Neural cell (in vitro differentiated cells): ENCODE measurements at regions not wholly inside any gene's neighbourhood (a gene's known extent, or its start where the extent isn't known, plus 50 kb on each side); places are given as distances from the start of the nearest gene placed in this dataset.
A peak's percentile ranks its signal among the peaks of the same experiment; 100 is the strongest.

ENCODE experiments used
- H2AFZ ChIP-seq: fragments of 200-600, 300-800 bp; sonication (generic), shearing (Covaris generic); 2 replicates; pipeline ENCODE4 v1.6.0; 2014; ENCODE audit warnings: low read depth, mild to moderate bottlenecking, antibody characterized with exemption, low read length, moderate library complexity
- H3F3A ChIP-seq: fragments of 200-600 bp; shearing (Covaris generic); 2 replicates; pipeline ENCODE4 v1.6.1; 2016; ENCODE audit warnings: mild to moderate bottlenecking, moderate library complexity, mixed read lengths, antibody characterized with exemption, low read length; ENCODE audit not compliant: insufficient read depth, poor library complexity, severe bottlenecking
- H3K27ac ChIP-seq: fragments of 200-600, 300-800 bp; sonication (generic), shearing (Covaris generic); 2 replicates; pipeline ENCODE4 v1.5.1; 2014; ENCODE audit warnings: mild to moderate bottlenecking, low read length, moderate library complexity
- H3K27me3 ChIP-seq: fragments of 300-800, 200-600 bp; sonication (generic), shearing (Covaris generic); 2 replicates; pipeline ENCODE4 v1.6.0; 2014; ENCODE audit warnings: mild to moderate bottlenecking, low read depth, low read length, moderate library complexity; ENCODE audit not compliant: insufficient read depth
- H3K36me3 ChIP-seq: fragments of 300-800, 200-600 bp; sonication (generic), shearing (Covaris generic); 2 replicates; pipeline ENCODE4 v1.5.1; 2014; ENCODE audit warnings: mild to moderate bottlenecking, antibody characterized with exemption, low read length, moderate library complexity; ENCODE audit not compliant: insufficient read depth
- H3K4me2 ChIP-seq: fragments of 300-800, 200-600 bp; sonication (generic), shearing (Covaris generic); 2 replicates; pipeline ENCODE4 v1.6.0; 2014; ENCODE audit warnings: mild to moderate bottlenecking, low read length
- H3K4me3 ChIP-seq: fragments of 300-800, 200-600 bp; sonication (generic), shearing (Covaris generic); 2 replicates; pipeline ENCODE4 v1.5.1; 2014; ENCODE audit warnings: mild to moderate bottlenecking, low read length, moderate library complexity
- H3K79me2 ChIP-seq: fragments of 200-600 bp; shearing (Covaris generic); replicated peaks from 2 replicates; pipeline ENCODE4 v1.6.0; 2014; ENCODE audit warnings: mild to moderate bottlenecking, low read length, moderate library complexity; ENCODE audit not compliant: insufficient read depth
- H3K9ac ChIP-seq: fragments of 300-800, 200-600 bp; sonication (generic), shearing (Covaris generic); 2 replicates; pipeline ENCODE4 v1.6.1; 2016; ENCODE audit warnings: mild to moderate bottlenecking, low read length, mixed read lengths
- H3K9me2 ChIP-seq: fragments of 200-600 bp; shearing (Covaris generic); 2 replicates; pipeline ENCODE4 v1.6.1; 2016; ENCODE audit warnings: mild to moderate bottlenecking, low read length, mixed read lengths; ENCODE audit not compliant: insufficient read depth
- H3K9me3 ChIP-seq: fragments of 200-600, 300-800 bp; sonication (generic), shearing (Covaris generic); 2 replicates; pipeline ENCODE4 v1.6.1; 2016; ENCODE audit warnings: mild to moderate bottlenecking, mixed run types, low read length, moderate library complexity, mixed read lengths
- H4K20me1 ChIP-seq: fragments of 200-600 bp; shearing (Covaris generic); 2 replicates; pipeline ENCODE4 v1.6.1; 2016; ENCODE audit warnings: mild to moderate bottlenecking, mixed run types; ENCODE audit not compliant: insufficient read depth
- EP300 ChIP-seq: fragments of 450-650 bp; conservative IDR thresholded peaks from 2 replicates; pipeline ENCODE4 v1.6.1; 2014; ENCODE audit warnings: antibody characterized with exemption, mild to moderate bottlenecking, moderate library complexity; ENCODE audit not compliant: poor library complexity, severe bottlenecking
- EZH2 ChIP-seq: fragments of 200-600, 300-800 bp; shearing (Covaris generic), sonication (generic); IDR thresholded peaks from 2 replicates; pipeline ENCODE4 v1.6.1; 2014; ENCODE audit warnings: antibody characterized with exemption, low read length, borderline replicate concordance, mild to moderate bottlenecking; ENCODE audit not compliant: insufficient read depth, poor library complexity, severe bottlenecking
- MXI1 ChIP-seq: fragments of 450-650 bp; conservative IDR thresholded peaks from 2 replicates; pipeline ENCODE4 v1.6.1; 2014; ENCODE audit warnings: antibody characterized with exemption, mild to moderate bottlenecking; ENCODE audit not compliant: poor library complexity, severe bottlenecking
- POLR2AphosphoS5 ChIP-seq: IDR thresholded peaks from 2 replicates; pipeline ENCODE4 v1.6.1; 2012
- RAD21 ChIP-seq: fragments of 450-650 bp; conservative IDR thresholded peaks from 2 replicates; pipeline ENCODE4 v1.6.1; 2014; ENCODE audit warnings: antibody characterized with exemption, mild to moderate bottlenecking, moderate library complexity
- SMC3 ChIP-seq: fragments of 450-650 bp; conservative IDR thresholded peaks from 2 replicates; pipeline ENCODE4 v1.6.1; 2014; ENCODE audit warnings: antibody characterized with exemption, mild to moderate bottlenecking, moderate library complexity; ENCODE audit not compliant: poor library complexity
- TAF1 ChIP-seq: IDR thresholded peaks from 2 replicates; pipeline ENCODE4 v1.6.1; 2012; ENCODE audit warnings: low read depth
- TF ChIP-seq, protein P1 (sequence below): IDR thresholded peaks from 2 replicates; pipeline ENCODE4 v1.6.1; 2012; ENCODE audit warnings: borderline replicate concordance
- TF ChIP-seq, protein P2 (sequence below): fragments of 450-650 bp; IDR thresholded peaks from 2 replicates; pipeline ENCODE4 v1.5.1; 2014; ENCODE audit warnings: antibody characterized with exemption, mild to moderate bottlenecking, moderate library complexity; ENCODE audit not compliant: poor library complexity, severe bottlenecking

DNA sequence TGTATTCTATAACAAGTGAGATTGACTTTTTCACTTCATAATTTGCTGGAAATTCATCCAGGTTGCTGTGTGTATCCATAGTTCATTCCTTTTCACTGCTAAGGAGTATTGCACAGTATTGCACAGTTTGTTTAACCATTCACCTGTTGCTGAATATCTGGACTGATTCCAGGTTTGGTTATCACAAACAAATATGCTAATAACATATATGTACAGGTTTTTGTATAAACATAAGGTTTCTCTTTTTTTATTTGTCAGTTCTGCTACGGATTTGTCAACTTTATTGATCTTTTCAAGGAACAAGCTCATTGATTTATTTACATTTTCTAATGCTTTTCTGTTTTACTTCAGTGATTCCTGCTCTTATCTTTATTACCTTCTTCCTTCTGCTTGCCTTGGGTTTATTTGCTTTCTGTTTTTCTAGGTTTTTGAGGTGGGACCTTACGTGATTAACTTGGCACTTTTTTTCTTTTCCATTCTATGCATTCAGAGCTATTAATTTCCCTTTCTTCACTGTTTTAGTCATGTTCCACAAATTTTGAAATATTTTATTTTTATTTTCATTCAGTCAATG, 117.0 kb upstream of the OGFRL1 start:
- H3K9me3 ChIP-seq = no peaks in the 10 kb centered on the region
- H3K4me3 ChIP-seq = no peak overlapping the region
- H3K9ac ChIP-seq = no peak overlapping the region
- no peak overlapping the region for H2AFZ ChIP-seq
- no peaks in the 10 kb centered on the region for H3K27me3 ChIP-seq
- no peaks in the 10 kb centered on the region for H4K20me1 ChIP-seq
- no peaks in the 10 kb centered on the region for H3K79me2 ChIP-seq
- TF ChIP-seq POLR2AphosphoS5 (no peak), RAD21 (no peak), EP300 (no peak), SMC3 (no peak), TAF1 (no peak), EZH2 (no peak)
- TF ChIP-seq, protein P1, sequence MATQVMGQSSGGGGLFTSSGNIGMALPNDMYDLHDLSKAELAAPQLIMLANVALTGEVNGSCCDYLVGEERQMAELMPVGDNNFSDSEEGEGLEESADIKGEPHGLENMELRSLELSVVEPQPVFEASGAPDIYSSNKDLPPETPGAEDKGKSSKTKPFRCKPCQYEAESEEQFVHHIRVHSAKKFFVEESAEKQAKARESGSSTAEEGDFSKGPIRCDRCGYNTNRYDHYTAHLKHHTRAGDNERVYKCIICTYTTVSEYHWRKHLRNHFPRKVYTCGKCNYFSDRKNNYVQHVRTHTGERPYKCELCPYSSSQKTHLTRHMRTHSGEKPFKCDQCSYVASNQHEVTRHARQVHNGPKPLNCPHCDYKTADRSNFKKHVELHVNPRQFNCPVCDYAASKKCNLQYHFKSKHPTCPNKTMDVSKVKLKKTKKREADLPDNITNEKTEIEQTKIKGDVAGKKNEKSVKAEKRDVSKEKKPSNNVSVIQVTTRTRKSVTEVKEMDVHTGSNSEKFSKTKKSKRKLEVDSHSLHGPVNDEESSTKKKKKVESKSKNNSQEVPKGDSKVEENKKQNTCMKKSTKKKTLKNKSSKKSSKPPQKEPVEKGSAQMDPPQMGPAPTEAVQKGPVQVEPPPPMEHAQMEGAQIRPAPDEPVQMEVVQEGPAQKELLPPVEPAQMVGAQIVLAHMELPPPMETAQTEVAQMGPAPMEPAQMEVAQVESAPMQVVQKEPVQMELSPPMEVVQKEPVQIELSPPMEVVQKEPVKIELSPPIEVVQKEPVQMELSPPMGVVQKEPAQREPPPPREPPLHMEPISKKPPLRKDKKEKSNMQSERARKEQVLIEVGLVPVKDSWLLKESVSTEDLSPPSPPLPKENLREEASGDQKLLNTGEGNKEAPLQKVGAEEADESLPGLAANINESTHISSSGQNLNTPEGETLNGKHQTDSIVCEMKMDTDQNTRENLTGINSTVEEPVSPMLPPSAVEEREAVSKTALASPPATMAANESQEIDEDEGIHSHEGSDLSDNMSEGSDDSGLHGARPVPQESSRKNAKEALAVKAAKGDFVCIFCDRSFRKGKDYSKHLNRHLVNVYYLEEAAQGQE = no peak
- TF ChIP-seq, protein P2, sequence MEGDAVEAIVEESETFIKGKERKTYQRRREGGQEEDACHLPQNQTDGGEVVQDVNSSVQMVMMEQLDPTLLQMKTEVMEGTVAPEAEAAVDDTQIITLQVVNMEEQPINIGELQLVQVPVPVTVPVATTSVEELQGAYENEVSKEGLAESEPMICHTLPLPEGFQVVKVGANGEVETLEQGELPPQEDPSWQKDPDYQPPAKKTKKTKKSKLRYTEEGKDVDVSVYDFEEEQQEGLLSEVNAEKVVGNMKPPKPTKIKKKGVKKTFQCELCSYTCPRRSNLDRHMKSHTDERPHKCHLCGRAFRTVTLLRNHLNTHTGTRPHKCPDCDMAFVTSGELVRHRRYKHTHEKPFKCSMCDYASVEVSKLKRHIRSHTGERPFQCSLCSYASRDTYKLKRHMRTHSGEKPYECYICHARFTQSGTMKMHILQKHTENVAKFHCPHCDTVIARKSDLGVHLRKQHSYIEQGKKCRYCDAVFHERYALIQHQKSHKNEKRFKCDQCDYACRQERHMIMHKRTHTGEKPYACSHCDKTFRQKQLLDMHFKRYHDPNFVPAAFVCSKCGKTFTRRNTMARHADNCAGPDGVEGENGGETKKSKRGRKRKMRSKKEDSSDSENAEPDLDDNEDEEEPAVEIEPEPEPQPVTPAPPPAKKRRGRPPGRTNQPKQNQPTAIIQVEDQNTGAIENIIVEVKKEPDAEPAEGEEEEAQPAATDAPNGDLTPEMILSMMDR = no peak
- H3K27ac ChIP-seq = no peak overlapping the region
- H3K4me2 ChIP-seq = no peak overlapping the region
- no peaks in the 10 kb centered on the region for H3F3A ChIP-seq
- H3K36me3 ChIP-seq = no peaks in the 10 kb centered on the region
- no peaks in the 10 kb centered on the region for H3K9me2 ChIP-seq

DNA sequence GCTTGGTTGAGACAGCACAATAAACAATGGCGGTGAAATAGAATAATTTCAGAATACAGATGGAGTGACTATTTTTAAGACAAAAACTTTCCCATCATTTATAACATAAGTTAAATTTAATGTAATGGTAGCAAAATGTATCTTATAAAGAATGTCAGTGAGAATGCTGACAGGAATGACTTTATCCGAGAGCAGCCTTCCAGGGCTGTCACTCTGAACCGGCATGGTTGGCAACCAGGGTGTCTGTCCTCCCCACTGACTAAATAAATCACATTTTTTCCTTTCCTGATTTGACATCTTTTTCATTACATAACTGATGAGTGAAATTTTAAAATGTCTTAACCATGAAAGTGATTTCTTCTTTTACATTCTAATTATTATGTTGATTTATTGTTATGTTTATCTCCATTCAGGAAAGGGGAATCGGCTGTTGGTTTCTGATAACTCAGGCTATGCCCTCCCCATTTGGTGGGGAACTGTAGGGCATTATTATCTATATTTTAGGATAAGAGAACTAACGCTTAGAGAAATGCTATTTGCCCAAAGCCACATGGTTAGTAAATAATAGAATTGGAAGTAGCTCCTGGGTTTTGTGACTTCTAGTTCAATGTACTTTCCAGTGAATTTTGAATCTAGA, 109.2 kb upstream of the OGFRL1 start:
- no peak overlapping the region for H3K4me2 ChIP-seq
- no peak overlapping the region for H3K9ac ChIP-seq
- no peaks in the 10 kb centered on the region for H3K27me3 ChIP-seq
- no peaks in the 10 kb centered on the region for H3K9me3 ChIP-seq
- H3K9me2 ChIP-seq = no peaks in the 10 kb centered on the region
- TF ChIP-seq TAF1 (no peak), POLR2AphosphoS5 (peak; percentile 46), EP300 (peak; percentile 82)
- no peaks in the 10 kb centered on the region for H4K20me1 ChIP-seq
- peak overlapping the region; percentile 1 for H3K27ac ChIP-seq
- no peak overlapping the region for H3K4me3 ChIP-seq
- no peaks in the 10 kb centered on the region for H3K36me3 ChIP-seq
- no peak overlapping the region for H2AFZ ChIP-seq
- no peaks in the 10 kb centered on the region for H3F3A ChIP-seq
- no peaks in the 10 kb centered on the region for H3K79me2 ChIP-seq

DNA sequence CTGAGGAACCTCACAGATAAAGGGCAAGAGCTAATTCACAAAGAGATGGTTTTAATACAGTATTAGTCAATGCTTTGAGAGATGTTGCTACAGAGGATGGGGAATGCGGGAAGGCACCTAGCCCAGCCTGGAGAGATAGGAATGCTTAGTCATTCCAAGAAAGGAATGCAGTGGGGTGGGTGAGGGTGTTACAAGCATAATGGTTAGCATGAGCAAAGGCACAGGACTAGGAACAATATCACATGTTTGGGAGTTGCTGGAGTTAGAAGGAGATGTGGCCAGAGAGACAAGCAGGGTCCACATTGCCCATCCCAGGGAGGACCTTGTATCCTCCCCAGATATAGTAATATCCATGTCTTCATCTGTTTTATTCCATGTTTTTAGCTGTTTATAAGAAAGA, 107.0 kb upstream of the OGFRL1 start:
- no peak overlapping the region for H2AFZ ChIP-seq
- no peaks in the 10 kb centered on the region for H3K79me2 ChIP-seq
- no peaks in the 10 kb centered on the region for H3K36me3 ChIP-seq
- H4K20me1 ChIP-seq = no peaks in the 10 kb centered on the region
- no peak overlapping the region for H3K9ac ChIP-seq
- H3F3A ChIP-seq = no peaks in the 10 kb centered on the region
- peak overlapping the region; percentile 1 for H3K27ac ChIP-seq
- no peaks in the 10 kb centered on the region for H3K9me2 ChIP-seq
- H3K27me3 ChIP-seq = no peaks in the 10 kb centered on the region
- H3K9me3 ChIP-seq = no peaks in the 10 kb centered on the region
- no peak overlapping the region for H3K4me3 ChIP-seq
- TF ChIP-seq EZH2 (no peak), SMC3 (no peak), MXI1 (no peak), POLR2AphosphoS5 (no peak), RAD21 (no peak), TAF1 (no peak), EP300 (no peak)
- TF ChIP-seq, protein P2 = no peak
- TF ChIP-seq, protein P1 = no peak
- no peak overlapping the region for H3K4me2 ChIP-seq
